Endothelial cell of umbilical vein (primary cell): ENCODE measurements at regions not wholly inside any gene's neighbourhood (a gene's known extent, or its start where the extent isn't known, plus 50 kb on each side); places are given as distances from the start of the nearest gene placed in this dataset.

Experiments
- BruUV-seq: library from RNA; stranded (reverse); fragments of 400-500 nt; replicated peaks from 2 replicates; lab custom pipeline; 2021; lab: Mats Ljungman, UMichigan
- CTCF ChIA-PET: fragments of 300-600, 350-600 bp; sonication (Branson Sonifier 250); formaldehyde crosslinking; loops from one replicate; lab custom pipeline; 2021; ENCODE audit warnings: antibody characterized with exemption, inconsistent platforms; lab: Charles Lee
- POLR2A ChIA-PET: fragments of 300-600, 350-600 bp; sonication (Branson Sonifier 250); formaldehyde crosslinking; loops from one replicate; lab custom pipeline; 2021; ENCODE audit warnings: antibody characterized with exemption, inconsistent platforms; lab: Charles Lee
- DNase-seq: peaks from one replicate; pipeline ENCODE4 v3.0.0-alpha.2; 2011; ENCODE audit warnings: low read depth, low spot score
- FAIRE-seq: peaks from 2 replicates; lab custom pipeline; 2011; peaks lifted over from hg19 to GRCh38; lab: Jason Lieb, UNC
- H2AFZ ChIP-seq: 2 replicates; pipeline ENCODE4 v1.6.0; 2012; ENCODE audit warnings: low read depth, low read length, control low read depth, inconsistent platforms
- H3K27ac ChIP-seq: 2 replicates; pipeline ENCODE4 v1.5.1; 2011; ENCODE audit warnings: low read depth, mild to moderate bottlenecking, control low read depth, low read length, moderate library complexity; ENCODE audit not compliant: insufficient read depth
- H3K27me3 ChIP-seq, 2 experiments: 2 replicates each; pipeline versions ENCODE4 v1.6.0 to v1.6.1; 2011; ENCODE audit warnings: low read length in 2 of 2, mixed read lengths in 1 of 2; ENCODE audit not compliant: control insufficient read depth in 2 of 2, insufficient read depth in 2 of 2
- H3K36me3 ChIP-seq, 2 experiments: 2 replicates in 1 of 2; 3 replicates in 1 of 2; pipeline ENCODE4 v1.5.1; 2011; ENCODE audit warnings: low read length in 2 of 2, mild to moderate bottlenecking in 1 of 2, moderate library complexity in 1 of 2; ENCODE audit not compliant: control insufficient read depth in 2 of 2, insufficient read depth in 2 of 2; ENCODE audit errors: extremely low read depth in 1 of 2
- H3K4me1 ChIP-seq: 3 replicates; pipeline ENCODE4 v1.5.1; 2011; ENCODE audit warnings: mild to moderate bottlenecking, low read length; ENCODE audit not compliant: control insufficient read depth, insufficient read depth; ENCODE audit errors: extremely low read depth
- H3K4me2 ChIP-seq: 2 replicates; pipeline ENCODE4 v1.6.1; 2011; ENCODE audit warnings: low read length, control low read depth, mixed read lengths; ENCODE audit not compliant: insufficient read depth
- H3K4me3 ChIP-seq, 3 experiments: fragments of 200-600 bp in 1 of 3; sonication (generic), shearing (Covaris generic) in 1 of 3; replicated peaks in 1 of 3; 2 replicates each; pipeline ENCODE4 v1.5.1; 2011 to 2016; ENCODE audit warnings: control low read depth in 3 of 3, low read length in 3 of 3, mild to moderate bottlenecking in 2 of 3, inconsistent platforms in 1 of 3, low read depth in 1 of 3, moderate library complexity in 1 of 3; ENCODE audit not compliant: insufficient read depth in 1 of 3
- H3K79me2 ChIP-seq: 2 replicates; pipeline ENCODE4 v1.6.0; 2012; ENCODE audit warnings: low read length, inconsistent platforms; ENCODE audit not compliant: control insufficient read depth, insufficient read depth
- H3K9ac ChIP-seq: replicated peaks from 2 replicates; pipeline ENCODE3; 2011; ENCODE audit warnings: low read length, control low read depth; ENCODE audit not compliant: insufficient read depth; ENCODE audit errors: extremely low read depth
- H3K9me1 ChIP-seq: replicated peaks from 3 replicates; pipeline ENCODE4 v1.6.0; 2011; ENCODE audit warnings: mild to moderate bottlenecking, low read length; ENCODE audit not compliant: control insufficient read depth, insufficient read depth; ENCODE audit errors: extremely low read depth
- H3K9me3 ChIP-seq: replicated peaks from 2 replicates; pipeline ENCODE4 v1.5.1; 2012; ENCODE audit warnings: low read length, inconsistent platforms; ENCODE audit not compliant: control insufficient read depth, insufficient read depth
- H4K20me1 ChIP-seq: replicated peaks from 2 replicates; pipeline ENCODE3; 2011; ENCODE audit warnings: mild to moderate bottlenecking, low read length; ENCODE audit not compliant: control insufficient read depth, insufficient read depth; ENCODE audit errors: extremely low read depth
- CTCF ChIP-seq, 2 donors: IDR thresholded peaks; 1 replicate in 1 of 2; 2 replicates in 1 of 2; pipeline ENCODE4 v1.5.1; 2011; ENCODE audit warnings: low read length in 2 of 2, mild to moderate bottlenecking in 2 of 2, moderate library complexity in 2 of 2, control low read depth in 1 of 2, inconsistent platforms in 1 of 2, low read depth in 1 of 2; ENCODE audit not compliant: insufficient read depth in 1 of 2; ENCODE audit errors: extremely low read depth in 1 of 2
- EZH2 ChIP-seq: IDR thresholded peaks from 2 replicates; pipeline ENCODE4 v1.6.1; 2012; ENCODE audit warnings: borderline replicate concordance, low read depth, mild to moderate bottlenecking, moderate library complexity, low read length, inconsistent platforms; ENCODE audit not compliant: severe bottlenecking
- FOS ChIP-seq: IDR thresholded peaks from 2 replicates; pipeline ENCODE4 v1.6.1; 2011; ENCODE audit warnings: mild to moderate bottlenecking, low read length, moderate library complexity, borderline replicate concordance; ENCODE audit not compliant: insufficient read depth
- GATA2 ChIP-seq: IDR thresholded peaks from 2 replicates; pipeline ENCODE4 v1.7.0; 2011; ENCODE audit warnings: low read depth, mild to moderate bottlenecking, moderate library complexity, mixed read lengths, low read length; ENCODE audit not compliant: insufficient read length, insufficient read depth
- JUN ChIP-seq: IDR thresholded peaks from 2 replicates; pipeline ENCODE4 v1.6.1; 2011; ENCODE audit warnings: borderline replicate concordance, low read depth; ENCODE audit not compliant: insufficient read length, insufficient read depth
- MAX ChIP-seq: IDR thresholded peaks from 2 replicates; pipeline ENCODE4 v1.6.1; 2011; ENCODE audit not compliant: insufficient read depth, insufficient read length
- MYC ChIP-seq: IDR thresholded peaks from one replicate; pipeline ENCODE4 v1.6.1; 2011; ENCODE audit warnings: mild to moderate bottlenecking, low read depth, low read length
- POLR2A ChIP-seq: IDR thresholded peaks from 2 replicates; pipeline ENCODE4 v1.6.1; 2012; ENCODE audit warnings: low read depth, mild to moderate bottlenecking, control low read depth, low read length
- POLR2AphosphoS5 ChIP-seq: IDR thresholded peaks from 2 replicates; pipeline ENCODE4 v1.6.1; 2012; ENCODE audit warnings: low read depth, mild to moderate bottlenecking, control low read depth, low read length, moderate library complexity; ENCODE audit not compliant: insufficient read depth
- dilution Hi-C: fragments of 300-500 bp; cut with MboI; formaldehyde crosslinking; loops from one replicate; pipeline ENCODE4 v1.15.0; 2019; ENCODE audit warnings: low sequenced_read_pairs; ENCODE audit not compliant: extremely low pct_ligation_motif_present
- intact Hi-C: fragments of 100-400 bp; cut with micrococcal nuclease; formaldehyde crosslinking; loops from one replicate; pipeline ENCODE4 v1.10.0; 2022

- ChIA-PET POLR2A (no interaction called here), CTCF (no interaction called here)
- no peaks in the 10 kb centered on the region for H3K9me1 ChIP-seq
- no peaks in the 10 kb centered on the region for H3K27me3 ChIP-seq
- no TSS peak for BruUV-seq
- peaks cover 2% of the 10 kb centered on the region for H3K9me3 ChIP-seq
- H3K79me2 ChIP-seq, result no peaks in the 10 kb centered on the region
- H3K36me3 ChIP-seq, result no peaks in the 10 kb centered on the region
- H3K4me1 ChIP-seq, result no peaks in the 10 kb centered on the region
- no peak overlapping the region for H3K4me3 ChIP-seq
- H3K9ac ChIP-seq, result no peak overlapping the region
- dilution Hi-C loops, result no loop called here
- intact Hi-C loops, result no loop called here
- FAIRE-seq (no peak), DNase-seq (no peak)
- no peak overlapping the region for H3K4me2 ChIP-seq
- H3K27ac ChIP-seq, result no peak overlapping the region
- no peak for TF ChIP-seq FOS
- TF ChIP-seq CTCF (IDR thresholded peaks at IDR 0.05; ENCODE audit: extremely low read depth in 1 of 2, insufficient read depth in 1 of 2, low read depth in 1 of 2, low read length in 2 of 2), result no peak
- no peak for TF ChIP-seq JUN
- TF ChIP-seq EZH2, result no peak
- TF ChIP-seq MYC, result no peak
- no peak for TF ChIP-seq GATA2
- TF ChIP-seq MAX, result no peak
- no peak for TF ChIP-seq POLR2AphosphoS5
- TF ChIP-seq POLR2A, result no peak
- H4K20me1 ChIP-seq, result no peaks in the 10 kb centered on the region
- H2AFZ ChIP-seq, result no peak overlapping the region
Measured at GRCh38 chr3:18090377-18090776, 334.8 kb downstream of the SATB1 start.
